PFSK-1 (cell line): ENCODE measurements at regions not wholly inside any gene's neighbourhood (a gene's known extent, or its start where the extent isn't known, plus 50 kb on each side); places are given as distances from the start of the nearest gene placed in this dataset.

Experiments
- POLR2AphosphoS5 ChIP-seq: IDR thresholded peaks from 2 replicates; pipeline ENCODE4 v1.6.1; 2012; ENCODE audit warnings: low read depth, mild to moderate bottlenecking, control low read depth, low read length, moderate library complexity
- REST ChIP-seq, 2 experiments: IDR thresholded peaks; 2 replicates each; pipeline versions ENCODE4 v1.6.1 to v1.8.0; 2011 to 2012; ENCODE audit warnings: low read depth in 2 of 2, low read length in 2 of 2, control low read depth in 1 of 2, inconsistent platforms in 1 of 2, mild to moderate bottlenecking in 1 of 2, moderate library complexity in 1 of 2; ENCODE audit not compliant: insufficient read depth in 1 of 2
- SIN3A ChIP-seq: IDR thresholded peaks from 2 replicates; pipeline ENCODE4 v1.6.1; 2012; ENCODE audit warnings: mild to moderate bottlenecking, low read length, moderate library complexity, borderline replicate concordance; ENCODE audit not compliant: insufficient read depth

GRCh38 chr16:86398201-86398600 lies 112.1 kb upstream of the FOXF1 start:
- TF ChIP-seq POLR2AphosphoS5 (no peak), SIN3A (no peak; the same call in 1 of the 2 replicates), REST (IDR thresholded peaks at IDR 0.05; ENCODE audit: insufficient read depth in 1 of 2, low read depth in 2 of 2, low read length in 2 of 2) (no peak)
